ACHN (cell line): ENCODE measurements at regions not wholly inside any gene's neighbourhood (a gene's known extent, or its start where the extent isn't known, plus 50 kb on each side); places are given as distances from the start of the nearest gene placed in this dataset.
A peak's percentile ranks its signal among the peaks of the same experiment; 100 is the strongest.

Source experiments
- DNase-seq: peaks from one replicate; pipeline ENCODE4 v3.0.0-alpha.2; 2015
- in situ Hi-C: cut with HindIII; loops from 2 replicates; pipeline ENCODE4 v1.10.0; 2017; ENCODE audit warnings: low sequenced_read_pairs, low pct_ligation_motif_present, low pct_unique_long_range_greater_than_20kb

DNA sequence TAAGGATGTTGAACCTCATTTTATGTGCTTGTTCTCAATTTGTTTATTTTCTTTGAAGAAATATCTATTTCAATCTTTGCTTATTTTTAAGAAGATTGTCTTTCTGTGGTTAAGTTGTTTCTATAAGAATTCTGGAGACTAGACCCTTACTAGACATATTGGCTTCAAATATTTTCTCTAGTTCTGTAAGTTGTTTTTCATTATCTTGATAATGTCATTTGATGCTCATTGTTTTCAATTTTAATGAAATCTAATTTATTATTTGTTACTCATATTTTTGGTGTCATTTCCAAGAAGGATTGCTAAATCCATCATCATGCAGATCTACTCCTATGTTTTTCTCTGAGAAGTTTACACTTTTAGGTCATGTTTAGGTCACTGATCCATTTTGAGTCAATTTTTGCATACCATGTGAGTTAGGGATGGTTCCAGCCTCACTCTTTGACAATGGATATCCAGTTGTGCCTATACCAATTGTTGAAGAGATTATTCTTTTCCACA, 874.8 kb upstream of the SLITRK6 start:
- no peak for DNase-seq
- in situ Hi-C loops: no loop called here

- in situ Hi-C loops: no loop called here
- no peak for DNase-seq
Observed at GRCh38 chr13:86681223-86681622, 882.0 kb upstream of the SLITRK6 start.

GRCh38 chr13:86684402-86684801, 885.2 kb upstream of the SLITRK6 start:
- DNase-seq: no peak
- in situ Hi-C loops: no loop called here

DNA sequence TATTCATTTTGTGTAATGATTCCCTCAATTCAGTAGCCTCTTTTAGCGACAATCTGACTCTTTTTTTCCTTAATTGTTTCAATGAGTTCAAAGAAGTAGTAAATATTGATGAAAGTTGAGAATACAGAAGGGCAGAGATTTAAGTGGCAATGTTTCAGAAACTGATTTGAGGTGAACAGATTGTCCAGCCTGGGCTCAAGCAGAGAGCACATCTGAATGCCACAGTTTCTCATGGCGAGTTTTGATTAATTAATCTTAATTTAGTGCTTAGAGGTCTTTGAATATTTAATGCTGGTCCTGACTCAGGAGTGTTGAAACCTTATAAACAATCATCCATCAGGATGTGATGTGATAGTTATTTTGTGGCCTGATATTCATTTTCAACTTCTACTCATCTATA, 890.7 kb upstream of the SLITRK6 start:
- DNase-seq: no peak
- in situ Hi-C loops: no loop called here

DNA sequence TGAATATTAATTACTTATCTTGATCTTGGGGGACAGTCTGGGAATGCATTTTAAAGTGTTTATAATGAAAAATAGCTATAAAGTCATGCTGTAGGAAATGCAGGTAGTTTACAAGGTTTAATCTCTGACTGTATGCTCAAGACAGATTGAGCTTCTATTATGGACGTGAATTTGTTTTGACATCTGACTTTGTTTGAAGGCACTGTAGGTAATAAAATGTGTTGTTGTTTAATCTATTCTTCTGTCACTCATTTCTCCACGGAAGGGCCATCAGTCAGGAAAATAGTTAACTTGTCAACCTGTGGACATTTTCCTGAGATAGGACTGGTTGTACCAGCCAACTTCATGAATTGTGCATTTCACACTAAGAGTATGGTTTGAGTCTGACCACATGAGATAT, 893.1 kb upstream of the SLITRK6 start:
- in situ Hi-C loops: no loop called here
- no peak for DNase-seq

DNA sequence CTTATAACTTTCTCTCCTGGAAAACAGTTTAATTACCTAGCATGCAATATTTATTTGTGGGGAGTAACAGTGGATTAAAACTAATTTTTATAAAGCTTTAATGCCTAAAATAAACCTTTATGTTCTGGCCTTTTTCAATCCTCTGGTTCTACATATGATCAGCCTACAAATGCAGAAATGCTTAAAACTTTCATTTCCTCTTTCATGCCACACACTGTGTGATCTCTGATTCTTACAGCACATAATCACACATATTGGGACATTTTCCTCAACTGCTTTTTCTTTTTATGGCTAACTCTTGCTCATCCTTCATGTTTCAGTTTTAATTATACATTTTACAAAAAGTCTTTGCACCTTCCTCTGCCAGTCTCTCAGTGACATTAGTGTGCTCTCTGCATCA, 910.8 kb upstream of the SLITRK6 start:
- in situ Hi-C loops: no loop called here
- no peak for DNase-seq

DNA sequence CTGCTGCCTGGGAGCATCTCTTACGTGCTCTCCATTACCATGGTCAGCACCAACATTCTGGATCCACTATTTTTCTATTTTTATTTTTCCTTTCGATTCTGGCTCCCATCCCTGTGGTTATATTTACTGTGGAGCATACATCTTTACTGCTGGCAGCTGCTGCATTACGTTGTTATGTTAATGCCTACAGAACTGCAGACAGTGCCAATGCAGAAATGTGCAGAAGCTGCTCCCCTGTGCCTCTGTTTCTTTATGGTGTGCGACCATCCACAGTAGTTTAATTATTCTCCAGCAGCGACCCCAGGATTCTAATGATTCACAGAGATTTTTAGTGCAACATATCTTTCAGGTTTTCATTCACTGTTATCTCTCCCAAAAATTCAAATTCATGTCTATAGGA, 911.7 kb upstream of the SLITRK6 start:
- in situ Hi-C loops: no loop called here
- no peak for DNase-seq

DNA sequence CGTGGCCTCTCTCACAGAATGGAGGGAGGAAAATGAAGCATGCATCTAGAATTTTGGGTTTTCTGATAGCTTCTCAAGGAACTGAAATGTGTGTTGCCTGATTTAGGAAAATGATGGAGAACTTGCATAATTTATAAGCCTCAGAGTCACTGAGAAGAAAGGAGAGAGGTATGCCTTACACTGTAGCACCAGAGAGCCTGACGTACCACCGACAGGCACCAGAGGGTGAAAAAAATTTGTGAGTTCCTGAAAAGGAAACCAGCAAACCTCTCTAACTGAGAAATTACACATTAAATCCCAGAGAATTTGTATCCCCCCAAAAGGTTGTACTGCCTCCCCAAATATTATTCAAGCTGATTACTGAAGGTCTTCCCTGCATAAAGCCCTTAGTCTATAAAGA, 915.3 kb upstream of the SLITRK6 start:
- no peak for DNase-seq
- in situ Hi-C loops: no loop called here

DNA sequence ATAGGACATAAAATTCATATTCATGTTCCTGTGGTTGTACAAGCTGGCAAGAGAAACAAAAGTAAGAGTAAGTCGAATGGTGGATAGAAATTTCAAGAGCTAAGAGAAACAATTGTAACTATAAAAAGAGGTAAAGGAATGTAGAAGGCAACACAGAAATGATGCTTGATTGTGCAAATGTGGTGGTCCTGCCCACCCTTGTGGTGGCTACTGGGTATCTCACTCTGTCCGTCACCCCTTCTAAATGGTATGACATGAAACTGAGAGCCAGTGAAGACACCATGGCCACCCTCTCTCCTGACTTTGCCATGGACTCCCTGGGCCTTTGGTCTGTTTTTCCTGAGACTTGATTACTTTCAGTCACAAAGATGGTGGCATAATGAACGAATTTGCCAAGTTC, 925.9 kb upstream of the SLITRK6 start:
- in situ Hi-C loops: no loop called here
- peak; percentile 1 for DNase-seq

DNA sequence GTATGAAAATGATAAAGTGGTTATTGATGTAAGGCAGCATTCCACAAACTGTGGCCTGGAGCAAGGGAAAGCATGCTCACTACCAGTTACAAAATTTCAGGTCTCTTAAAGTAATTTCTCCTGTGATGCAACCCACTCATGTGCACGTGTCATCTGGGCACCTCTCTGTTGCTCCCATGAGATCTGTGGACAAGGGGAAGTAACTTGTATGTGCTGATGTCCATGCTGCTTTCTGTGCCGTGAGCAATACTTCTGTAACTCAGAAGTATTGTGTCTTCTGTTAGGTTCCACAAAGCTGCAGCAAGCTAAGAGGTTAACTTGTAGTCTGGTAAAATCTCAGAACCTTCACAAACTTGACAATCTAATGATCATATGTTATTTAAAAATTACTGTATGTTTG, 930.0 kb upstream of the SLITRK6 start:
- DNase-seq: no peak
- in situ Hi-C loops: no loop called here

DNA sequence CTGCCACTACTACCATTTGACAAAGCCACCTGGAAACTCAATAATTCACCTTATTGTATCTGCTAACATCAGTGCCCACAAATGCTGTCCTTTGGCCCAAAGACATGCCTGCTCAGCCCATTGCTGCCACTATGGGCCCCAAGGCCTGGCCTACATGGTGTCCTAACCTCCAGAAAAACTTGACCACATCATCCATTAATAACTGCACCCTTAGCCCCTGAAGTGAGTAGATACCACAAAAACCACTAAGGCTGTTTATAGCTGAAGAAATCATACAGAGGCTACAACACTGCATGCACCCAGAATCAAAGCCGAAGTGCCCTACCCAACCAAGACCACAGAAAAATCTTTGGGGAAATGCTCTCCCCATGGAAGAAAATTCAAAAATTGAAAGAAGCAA, 932.8 kb upstream of the SLITRK6 start:
- in situ Hi-C loops: no loop called here
- no peak for DNase-seq

DNA sequence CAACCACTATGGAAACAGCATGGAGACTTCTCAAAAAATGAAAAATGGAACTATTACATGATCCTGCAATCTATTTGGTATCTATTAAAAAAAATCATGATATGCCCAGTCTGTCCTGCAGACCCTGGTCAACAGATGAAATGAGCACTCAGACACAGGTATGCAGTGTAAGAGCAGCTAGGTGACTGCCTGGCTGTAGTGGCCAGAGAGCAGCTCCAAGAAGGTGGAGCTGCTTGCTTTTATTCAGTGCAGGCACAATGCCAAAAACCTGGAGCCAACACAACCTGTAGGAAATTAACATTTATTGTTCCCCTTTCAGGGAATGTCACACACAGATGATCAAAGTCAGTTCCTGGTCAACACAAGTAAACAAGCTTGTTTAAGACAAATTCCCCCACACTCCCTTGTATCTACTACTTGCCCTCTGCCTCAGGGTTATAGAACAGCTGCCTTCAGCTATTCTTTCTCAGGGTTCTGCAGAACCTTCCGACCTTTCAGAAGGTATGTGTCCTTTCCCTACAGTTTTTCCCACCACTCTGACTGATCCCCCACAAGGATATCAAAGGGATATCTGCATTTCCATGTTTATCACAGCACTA, 933.7 kb upstream of the SLITRK5 start:
- in situ Hi-C loops: no loop called here
- DNase-seq: no peak

DNA sequence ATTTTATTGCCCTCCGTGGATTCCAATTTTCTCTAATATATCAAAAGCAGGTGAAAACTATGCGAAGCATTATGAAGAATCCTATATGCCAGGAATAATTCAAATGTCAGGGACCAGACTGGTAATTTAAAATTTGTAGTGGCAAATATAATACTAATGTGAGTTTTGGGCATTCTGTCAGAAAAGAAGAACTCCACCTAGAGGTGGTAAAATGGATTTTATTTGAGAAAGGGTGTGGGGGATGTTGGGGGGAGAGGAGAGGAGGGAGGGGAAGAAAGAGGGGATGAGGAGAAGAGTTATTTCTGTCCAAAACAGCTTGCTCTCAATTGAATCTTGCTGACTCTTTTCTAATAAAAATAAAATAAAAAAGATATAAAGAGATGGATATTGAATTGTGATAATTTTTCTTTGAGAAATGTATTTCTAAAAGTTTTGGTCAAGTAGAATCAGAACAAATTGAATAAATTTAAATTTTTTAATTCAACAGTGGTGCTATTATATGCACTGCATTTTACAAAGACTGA, 929.3 kb upstream of the SLITRK5 start:
- in situ Hi-C loops: no loop called here

GRCh38 chr13:86757236-86757978, 913.8 kb upstream of the SLITRK5 start:
- no peak for DNase-seq
- in situ Hi-C loops: no loop called here

More for the DNA sequence above, 929.3 kb upstream of the SLITRK5 start:
- peak; percentile 19 for DNase-seq

DNA sequence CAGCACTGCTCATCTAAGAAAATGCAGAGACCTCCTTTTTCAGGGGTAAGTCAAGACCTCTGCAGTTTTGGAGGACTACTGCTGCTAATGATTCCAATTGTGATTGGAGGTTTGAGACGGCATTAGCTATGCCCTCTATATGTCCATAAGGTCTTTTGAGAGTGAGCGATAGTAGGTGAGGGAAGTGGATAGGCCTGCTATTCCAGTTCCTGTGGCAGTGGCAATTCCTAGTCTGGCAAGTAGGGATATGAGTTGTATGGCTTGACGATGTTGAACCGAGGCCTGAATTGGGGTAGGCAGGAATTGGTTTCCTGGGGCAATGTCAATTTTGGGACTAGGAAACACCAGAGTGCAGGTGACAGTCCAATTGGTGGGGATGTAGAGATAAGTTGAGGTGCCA, 913.1 kb upstream of the SLITRK5 start:
- DNase-seq: no peak
- in situ Hi-C loops: no loop called here

GRCh38 chr13:86760620-86761019, 910.6 kb upstream of the SLITRK5 start:
- in situ Hi-C loops: no loop called here
- no peak for DNase-seq

DNA sequence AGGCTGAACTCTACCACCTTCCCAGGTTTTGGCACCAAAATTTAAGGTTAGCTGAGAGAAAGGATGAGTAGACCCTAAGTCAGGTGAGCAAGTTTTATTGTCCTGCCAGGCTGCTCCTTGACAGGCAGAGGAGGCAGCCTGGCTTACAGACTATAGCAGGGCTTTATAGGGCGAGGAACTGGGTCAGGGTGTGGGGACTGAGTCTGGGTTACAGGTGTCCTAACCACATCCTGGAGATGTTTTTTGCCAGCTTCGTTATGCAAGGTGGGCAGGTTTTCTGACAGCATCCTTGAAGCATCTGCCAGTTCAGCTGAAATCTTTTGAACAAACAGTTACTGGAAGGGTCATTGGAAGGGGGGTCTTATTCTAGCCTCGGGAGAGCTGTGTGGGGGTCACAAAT, 905.7 kb upstream of the SLITRK5 start:
- in situ Hi-C loops: no loop called here
- DNase-seq: no peak

GRCh38 chr13:86788616-86789015, 882.6 kb upstream of the SLITRK5 start:
- in situ Hi-C loops: no loop called here
- DNase-seq: no peak

- in situ Hi-C loops: no loop called here
- no peak for DNase-seq
Observed at GRCh38 chr13:86792153-86792651, 879.0 kb upstream of the SLITRK5 start.

DNA sequence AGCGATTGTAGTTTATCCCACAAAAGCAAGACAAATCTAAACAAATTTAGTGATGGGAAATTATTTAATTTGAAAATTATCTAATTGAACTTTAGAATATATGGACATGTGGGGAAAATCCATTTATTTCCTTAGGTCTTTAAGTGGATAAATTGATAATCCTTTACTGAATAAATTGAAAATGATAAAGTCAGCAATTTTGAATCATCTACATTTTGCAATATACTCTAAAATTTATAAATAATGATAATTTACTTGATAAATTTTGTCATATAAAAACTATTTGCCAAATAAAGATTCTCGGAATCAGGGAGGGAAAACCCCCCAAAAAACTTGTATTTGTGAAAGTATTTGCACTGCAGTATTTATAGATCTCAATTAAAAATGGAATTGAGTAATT, 875.3 kb upstream of the SLITRK5 start:
- DNase-seq: no peak
- in situ Hi-C loops: no loop called here
